NT2/D1 (cell line): ENCODE measurements at regions not wholly inside any gene's neighbourhood (a gene's known extent, or its start where the extent isn't known, plus 50 kb on each side); places are given as distances from the start of the nearest gene placed in this dataset.

Source experiments
- YY1 ChIP-seq: IDR thresholded peaks from 2 replicates; pipeline ENCODE4 v1.6.1; 2011; ENCODE audit not compliant: insufficient read length, insufficient read depth
- ZNF274 ChIP-seq: IDR thresholded peaks from 2 replicates; pipeline ENCODE4 v1.6.1; 2011; ENCODE audit warnings: mild to moderate bottlenecking, low read depth, low read length

- TF ChIP-seq ZNF274 (no peak), YY1 (no peak)
Observed at GRCh38 chrX:139121616-139122286, 408.8 kb upstream of the F9 start.
